DND-41 (cell line): ENCODE measurements at regions not wholly inside any gene's neighbourhood (a gene's known extent, or its start where the extent isn't known, plus 50 kb on each side); places are given as distances from the start of the nearest gene placed in this dataset.

ENCODE experiments used
- EZH2 ChIP-seq: IDR thresholded peaks from 3 replicates; pipeline ENCODE4 v1.6.1; 2012; ENCODE audit warnings: borderline replicate concordance, low read depth, mild to moderate bottlenecking, moderate library complexity, low read length, inconsistent platforms; ENCODE audit not compliant: severe bottlenecking
- TF ChIP-seq, protein P1 (sequence below): IDR thresholded peaks from 2 replicates; pipeline ENCODE4 v1.5.1; 2012; ENCODE audit warnings: borderline replicate concordance, low read length, moderate library complexity, mild to moderate bottlenecking; ENCODE audit not compliant: poor library complexity, severe bottlenecking; ENCODE audit errors: extremely low read depth

DNA sequence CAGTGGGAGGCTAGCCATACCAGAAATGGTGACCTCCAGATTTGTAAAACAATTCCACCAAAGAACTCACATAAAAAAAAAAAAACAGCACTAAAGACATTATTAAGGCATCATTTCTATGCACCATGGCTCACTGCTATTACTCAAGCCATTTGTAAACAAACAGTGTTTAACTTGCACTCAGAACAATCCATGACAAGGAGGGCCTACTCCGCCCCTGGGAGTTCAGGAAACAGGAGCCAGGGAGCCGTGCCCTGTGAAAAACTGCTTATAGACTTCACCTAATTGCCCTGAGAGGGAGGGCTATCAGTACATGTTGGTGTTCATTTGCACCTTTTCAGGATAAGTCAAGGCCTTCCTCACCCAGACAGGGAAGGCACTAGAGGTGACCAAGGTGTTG, 103.2 kb downstream of the ZNF429 start:
- TF ChIP-seq, protein P1, sequence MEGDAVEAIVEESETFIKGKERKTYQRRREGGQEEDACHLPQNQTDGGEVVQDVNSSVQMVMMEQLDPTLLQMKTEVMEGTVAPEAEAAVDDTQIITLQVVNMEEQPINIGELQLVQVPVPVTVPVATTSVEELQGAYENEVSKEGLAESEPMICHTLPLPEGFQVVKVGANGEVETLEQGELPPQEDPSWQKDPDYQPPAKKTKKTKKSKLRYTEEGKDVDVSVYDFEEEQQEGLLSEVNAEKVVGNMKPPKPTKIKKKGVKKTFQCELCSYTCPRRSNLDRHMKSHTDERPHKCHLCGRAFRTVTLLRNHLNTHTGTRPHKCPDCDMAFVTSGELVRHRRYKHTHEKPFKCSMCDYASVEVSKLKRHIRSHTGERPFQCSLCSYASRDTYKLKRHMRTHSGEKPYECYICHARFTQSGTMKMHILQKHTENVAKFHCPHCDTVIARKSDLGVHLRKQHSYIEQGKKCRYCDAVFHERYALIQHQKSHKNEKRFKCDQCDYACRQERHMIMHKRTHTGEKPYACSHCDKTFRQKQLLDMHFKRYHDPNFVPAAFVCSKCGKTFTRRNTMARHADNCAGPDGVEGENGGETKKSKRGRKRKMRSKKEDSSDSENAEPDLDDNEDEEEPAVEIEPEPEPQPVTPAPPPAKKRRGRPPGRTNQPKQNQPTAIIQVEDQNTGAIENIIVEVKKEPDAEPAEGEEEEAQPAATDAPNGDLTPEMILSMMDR, result no peak
- TF ChIP-seq EZH2, result no peak
